Adrenal gland (tissue), 9 donors: ENCODE measurements at regions not wholly inside any gene's neighbourhood (a gene's known extent, or its start where the extent isn't known, plus 50 kb on each side); places are given as distances from the start of the nearest gene placed in this dataset.

ENCODE experiments used
- DNase-seq, 7 donors: peaks; one replicate each; pipeline ENCODE4 v3.0.0-alpha.2; 2019 to 2020
- H3K27ac ChIP-seq, 5 donors: fragments of 200-600 bp; sonication (generic) in 4 of 5; 1 replicate in 3 of 5; 2 replicates in 2 of 5; pipeline versions ENCODE4 v1.5.1 to v1.8.0; 2016 to 2020; ENCODE audit warnings: mild to moderate bottlenecking in 1 of 5
- H3K27me3 ChIP-seq: fragments of 200-600 bp; 2 replicates; pipeline ENCODE4 v1.8.0; 2021
- H3K36me3 ChIP-seq, 2 donors: fragments of 200-600 bp; replicated peaks in 1 of 2; 1 replicate in 1 of 2; 2 replicates in 1 of 2; pipeline versions ENCODE4 v1.5.1 to v1.8.0; 2018 to 2022
- H3K4me1 ChIP-seq, 2 donors: fragments of 200-600 bp; replicated peaks in 1 of 2; 1 replicate in 1 of 2; 2 replicates in 1 of 2; pipeline versions ENCODE4 v1.5.1 to v1.8.0; 2018 to 2021
- H3K4me3 ChIP-seq, 4 donors: fragments of 200-600 bp; sonication (generic) in 3 of 4; one replicate each; pipeline ENCODE4 v1.5.1; 2016 to 2018
- H3K9me3 ChIP-seq, 3 donors: fragments of 200-600 bp; sonication (generic) in 1 of 3; replicated peaks in 1 of 3; 1 replicate in 2 of 3; 2 replicates in 1 of 3; pipeline versions ENCODE4 v1.5.1 to v1.8.0; 2016 to 2021
- CTCF ChIP-seq, 6 experiments: fragments of 450-650 bp in 4 of 6; fragments of 200-600 bp in 2 of 6; sonication (generic) in 1 of 6; IDR thresholded peaks; 1 replicate in 5 of 6; 2 replicates in 1 of 6; pipeline versions ENCODE4 v1.5.1 to v1.8.0; 2016 to 2021; ENCODE audit warnings: antibody characterized with exemption in 6 of 6, mild to moderate bottlenecking in 2 of 6, moderate library complexity in 1 of 6
- POLR2A ChIP-seq, 2 donors: fragments of 450-650 bp; IDR thresholded peaks; one replicate each; pipeline ENCODE4 v1.6.1; 2017; ENCODE audit warnings: antibody characterized with exemption in 2 of 2, mild to moderate bottlenecking in 2 of 2, moderate library complexity in 1 of 2
- WGBS, 4 donors: extraction: QIAGEN DNeasy Blood & Tissue Kit in 2 of 4; methylation state at CpG; one replicate each; pipeline versions ENCODE4 v1.1.5 to v1.1.7; 2013 to 2017; 5-methylcytosine and 5-hydroxymethylcytosine counted together
- intact Hi-C, 2 donors: fragments of 100-400 bp; cut with DNase I; formaldehyde crosslinking; loops; one replicate each; pipeline versions ENCODE4 v1.14.1 to v1.15.0; 2022 to 2023
- donor health status: healthy with polysubstance abuse.
- donor health status: Bipolar disorder and iron deficiency.
- donor health status: DM: yes; HTN: yes; CAD: no.
- donor health status: DM: no; HTN: no; CAD: no.
- donor health status: DM: no; HTN: no; CAD: no.

- WGBS, 4 donors: 77 to 84% (median 80%) methylated on average over 6 of the region's 6 CpGs
These were observed 188.9 kb downstream of the TFAP2C start for GRCh38 chr20:56817780-56818675.

GRCh38 chr20:56820984-56821383, 191.9 kb downstream of the TFAP2C start:
- Histone ChIP-seq H3K36me3 (no peaks in the 10 kb centered on the region), H3K9me3 (no peaks in the 10 kb centered on the region), H3K27me3 (no peaks in the 10 kb centered on the region), H3K4me3 (no peak overlapping the region), H3K27ac (no peak overlapping the region), H3K4me1 (no peaks in the 10 kb centered on the region)
- WGBS, 4 donors: 61 to 69% (median 66%) methylated on average over 3 of the region's 3 CpGs
- intact Hi-C loops: no loop called here
- TF ChIP-seq CTCF (IDR thresholded peaks at IDR 0.05) (no peak), POLR2A (IDR thresholded peaks at IDR 0.05) (no peak)
- DNase-seq: no peak

More at GRCh38 chr20:56817780-56818675, 188.9 kb downstream of the TFAP2C start:
- DNase-seq: no peak
- no peak for TF ChIP-seq CTCF (IDR thresholded peaks at IDR 0.05)
- TF ChIP-seq POLR2A (IDR thresholded peaks at IDR 0.05): no peak
- H3K9me3 ChIP-seq: no peaks in the 10 kb centered on the region
- intact Hi-C loops: no loop called here
- H3K27me3 ChIP-seq: peaks cover 3% of the 10 kb centered on the region
- H3K4me3 ChIP-seq: no peak overlapping the region
- H3K36me3 ChIP-seq: no peaks in the 10 kb centered on the region
- no peak overlapping the region for H3K27ac ChIP-seq
- H3K4me1 ChIP-seq: no peaks in the 10 kb centered on the region

- no peaks in the 10 kb centered on the region for H3K9me3 ChIP-seq
- DNase-seq: no peak
- H3K27ac ChIP-seq: no peak overlapping the region
- whole genome bisulfite sequencing, 4 donors: 54 to 65% (median 59%) methylated on average over 4 of the region's 4 CpGs
- no peak for TF ChIP-seq POLR2A (IDR thresholded peaks at IDR 0.05)
- TF ChIP-seq CTCF (IDR thresholded peaks at IDR 0.05): no peak
- intact Hi-C loops: no loop called here
- H3K27me3 ChIP-seq: peaks cover 15% of the 10 kb centered on the region
- no peaks in the 10 kb centered on the region for H3K4me1 ChIP-seq
- no peak overlapping the region for H3K4me3 ChIP-seq
- H3K36me3 ChIP-seq: no peaks in the 10 kb centered on the region
These were observed 197.2 kb downstream of the TFAP2C start for GRCh38 chr20:56826306-56826704.

GRCh38 chr20:56826705-56827665, 197.9 kb downstream of the TFAP2C start:
- H3K27me3 ChIP-seq: peaks cover 15% of the 10 kb centered on the region
- 34 to 44% (median 42%) methylated on average over 18 to 22 of the region's 22 CpGs for WGBS, 4 donors

More at GRCh38 chr20:56826705-56827665, 197.9 kb downstream of the TFAP2C start:
- H3K27ac ChIP-seq: no peak overlapping the region
- no peaks in the 10 kb centered on the region for H3K9me3 ChIP-seq
- peak in 1 of 7 donors; percentile 5 for DNase-seq
- no peaks in the 10 kb centered on the region for H3K4me1 ChIP-seq
- no peaks in the 10 kb centered on the region for H3K36me3 ChIP-seq
- no peak for TF ChIP-seq CTCF (IDR thresholded peaks at IDR 0.05)
- TF ChIP-seq POLR2A (IDR thresholded peaks at IDR 0.05): no peak
- H3K4me3 ChIP-seq: no peak overlapping the region
- intact Hi-C loops: no loop called here
